ENCODE measurements at regions not wholly inside any gene's neighbourhood (a gene's known extent, or its start where the extent isn't known, plus 50 kb on each side); places are given as distances from the start of the nearest gene placed in this dataset.
"Not testable (repeated sequence)": the region's sequence is repeated elsewhere in the genome, so short reads cannot be mapped to it uniquely, and the experiment has no call there.

DNA sequence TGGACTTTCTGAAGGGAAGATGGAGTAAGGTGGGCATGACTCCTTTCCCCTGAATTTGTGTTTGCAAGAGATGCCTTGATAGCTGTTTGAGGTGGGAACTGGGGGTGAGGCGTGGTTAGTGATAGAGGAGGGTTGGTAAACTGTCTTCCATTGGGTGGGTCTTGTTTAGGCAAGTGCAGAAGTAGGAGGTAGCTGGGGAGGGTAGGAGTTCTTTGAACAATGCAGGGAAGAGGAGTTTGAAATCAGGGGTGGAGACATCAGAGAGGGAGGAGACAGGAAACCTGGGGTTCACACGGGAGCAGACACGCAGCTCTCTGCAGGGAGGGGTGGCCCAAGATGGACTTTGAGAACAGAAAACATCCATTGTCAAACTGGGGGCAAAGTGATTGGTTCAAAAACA lies 267.1 kb downstream of the TSN start:
- no peak for FAIRE-seq
- DNase-seq (ENCODE audit: insufficient read length) = no peak
- no peak for TF ChIP-seq TAF1 (IDR thresholded peaks at IDR 0.05; ENCODE audit: borderline replicate concordance, low read depth, low read length)
- TF ChIP-seq POLR2AphosphoS5 (IDR thresholded peaks at IDR 0.05; ENCODE audit: low read depth, low read length) = no peak
- no peak for TF ChIP-seq POLR2A (IDR thresholded peaks at IDR 0.05; ENCODE audit: low read depth, low read length)

DNA sequence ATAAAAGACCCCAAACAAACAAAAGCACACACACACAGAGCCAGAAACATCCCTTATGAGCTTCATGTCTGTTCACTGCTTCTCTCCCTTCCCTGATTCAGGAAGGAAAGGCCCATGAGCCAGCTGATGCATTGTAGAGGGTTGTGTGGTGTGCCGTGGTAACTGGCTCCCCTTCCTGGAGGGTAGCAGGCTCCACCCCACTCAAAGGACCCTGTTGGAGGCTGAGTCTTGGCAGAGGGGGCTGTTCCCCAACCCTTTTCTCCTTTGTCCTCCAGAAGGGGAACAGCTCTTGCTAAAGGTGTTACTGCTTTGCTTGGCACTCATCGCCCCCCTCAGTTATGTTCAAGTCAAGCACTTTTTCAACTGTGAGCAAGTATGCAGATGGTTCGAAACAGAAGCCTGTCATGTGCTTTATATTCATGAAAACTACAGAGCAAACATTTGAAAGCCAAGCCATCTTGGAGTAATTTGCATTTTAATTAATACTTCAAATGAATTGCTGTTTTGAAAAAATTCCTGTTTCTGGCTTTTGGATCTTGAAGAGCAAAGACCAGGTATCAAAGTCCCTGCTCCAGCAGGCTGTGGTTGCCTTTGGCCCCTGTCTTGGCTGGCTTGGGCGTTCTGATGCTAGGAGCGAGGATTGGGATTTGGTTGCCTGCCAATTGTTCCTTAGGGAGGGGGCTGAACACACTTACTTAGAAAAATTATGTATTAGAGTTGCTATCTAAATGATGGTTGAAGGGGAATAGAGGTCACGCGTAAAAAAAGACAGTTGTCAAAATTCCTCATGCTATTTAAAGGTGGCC lies 267.8 kb downstream of the TSN start:
- FAIRE-seq = no peak
- no peak for DNase-seq (ENCODE audit: insufficient read length)
- no peak for TF ChIP-seq POLR2A (IDR thresholded peaks at IDR 0.05; ENCODE audit: low read depth, low read length)
- no peak for TF ChIP-seq POLR2AphosphoS5 (IDR thresholded peaks at IDR 0.05; ENCODE audit: low read depth, low read length)
- no peak for TF ChIP-seq TAF1 (IDR thresholded peaks at IDR 0.05; ENCODE audit: borderline replicate concordance, low read depth, low read length)

DNA sequence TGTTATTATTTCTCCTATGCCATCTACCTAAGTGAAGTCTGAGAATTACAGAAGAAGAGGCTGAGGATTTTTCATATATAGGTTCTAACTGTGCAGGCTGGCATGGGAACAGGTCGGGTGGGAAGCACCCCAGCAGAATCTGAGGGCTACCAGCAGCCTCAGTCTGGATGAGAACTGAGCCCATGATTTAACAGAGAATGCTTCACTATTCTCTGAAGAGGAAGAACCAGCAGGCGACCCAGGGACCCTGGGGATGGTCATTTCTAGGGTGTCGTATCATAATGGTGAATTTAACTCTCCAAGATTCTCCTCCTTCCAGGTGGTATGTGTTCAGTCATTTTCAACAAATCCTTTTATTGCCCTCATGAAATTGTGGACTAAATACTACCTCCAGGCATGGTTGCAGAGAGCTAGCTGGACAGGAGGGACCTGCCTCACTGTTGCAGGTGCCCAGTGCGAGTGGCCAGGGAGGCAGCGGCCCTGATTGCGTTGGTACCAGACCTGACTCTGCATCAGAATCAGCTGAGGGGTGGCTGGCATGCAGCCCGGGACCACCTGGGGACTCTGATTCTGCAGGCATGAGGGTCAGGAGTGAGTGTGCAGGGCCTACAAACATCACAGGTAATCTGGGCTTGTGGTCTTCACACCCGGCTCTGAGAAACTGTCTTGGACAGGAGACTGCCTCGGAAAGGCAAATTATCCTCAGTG lies 272.2 kb downstream of the TSN start:
- no peak for DNase-seq (ENCODE audit: insufficient read length)
- FAIRE-seq = no peak
- TF ChIP-seq POLR2A (IDR thresholded peaks at IDR 0.05; ENCODE audit: low read depth, low read length) (no peak), TAF1 (IDR thresholded peaks at IDR 0.05; ENCODE audit: borderline replicate concordance, low read depth, low read length) (no peak), POLR2AphosphoS5 (IDR thresholded peaks at IDR 0.05; ENCODE audit: low read depth, low read length) (no peak)

DNA sequence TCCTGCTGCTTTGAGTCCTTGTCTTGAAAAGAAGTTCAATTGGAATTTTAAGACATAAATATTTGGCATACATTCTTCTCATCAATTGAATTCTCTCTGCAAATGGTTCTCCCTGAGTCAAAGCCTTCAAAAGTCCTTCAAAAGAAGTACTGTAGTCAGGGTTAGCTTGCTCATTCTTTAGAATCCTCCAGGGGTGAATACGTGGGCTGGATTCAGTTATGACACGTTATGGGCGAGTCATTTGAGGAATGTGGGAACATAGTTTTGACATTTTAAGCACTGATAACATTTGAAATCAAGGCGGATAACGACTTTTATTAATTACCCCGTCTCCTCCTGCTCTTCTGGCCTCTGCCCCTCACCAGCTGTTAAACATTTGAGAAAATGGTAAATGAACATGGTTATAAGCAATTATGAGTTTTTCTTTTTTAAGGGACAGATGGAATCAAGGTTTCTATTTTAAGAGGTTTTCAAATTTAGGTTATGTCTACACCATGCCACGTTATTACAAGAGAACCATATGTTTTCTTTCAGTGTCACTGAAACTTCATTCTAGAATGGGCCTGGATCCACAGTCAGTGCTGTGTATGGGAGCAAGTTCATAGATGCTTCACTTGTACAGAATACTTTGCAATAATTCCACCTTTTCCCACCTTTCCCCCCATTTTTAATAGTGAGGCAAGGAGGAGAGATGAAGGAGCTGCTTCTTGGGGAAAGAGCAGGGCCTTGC lies 273.1 kb downstream of the TSN start:
- DNase-seq (ENCODE audit: insufficient read length) (no peak), FAIRE-seq (no peak)
- no peak for TF ChIP-seq TAF1 (IDR thresholded peaks at IDR 0.05; ENCODE audit: borderline replicate concordance, low read depth, low read length)
- no peak for TF ChIP-seq POLR2AphosphoS5 (IDR thresholded peaks at IDR 0.05; ENCODE audit: low read depth, low read length)
- no peak for TF ChIP-seq POLR2A (IDR thresholded peaks at IDR 0.05; ENCODE audit: low read depth, low read length)

DNA sequence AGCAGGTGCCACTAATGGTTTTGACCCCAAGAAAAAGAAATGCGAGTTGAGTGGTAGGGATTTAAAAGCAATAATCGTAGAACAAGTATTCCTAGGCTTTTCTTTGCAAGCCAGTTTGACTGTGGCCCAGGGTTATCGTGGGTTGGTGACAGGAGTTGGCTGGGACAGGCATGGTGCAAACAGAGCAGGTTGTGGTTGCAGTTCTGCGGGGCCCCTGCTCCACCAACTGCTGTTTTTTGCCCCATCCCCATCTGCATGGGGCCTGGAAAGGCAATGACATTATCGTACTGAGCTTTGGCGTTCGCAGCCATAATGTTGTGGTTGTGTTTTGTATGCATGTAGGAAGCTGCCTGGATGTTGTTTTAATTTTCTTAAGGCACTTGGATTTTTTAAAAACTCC lies 274.0 kb downstream of the TSN start:
- no peak for FAIRE-seq
- DNase-seq (ENCODE audit: insufficient read length) = no peak
- TF ChIP-seq POLR2AphosphoS5 (IDR thresholded peaks at IDR 0.05; ENCODE audit: low read depth, low read length) (no peak), TAF1 (IDR thresholded peaks at IDR 0.05; ENCODE audit: borderline replicate concordance, low read depth, low read length) (no peak), POLR2A (IDR thresholded peaks at IDR 0.05; ENCODE audit: low read depth, low read length) (no peak)

DNA sequence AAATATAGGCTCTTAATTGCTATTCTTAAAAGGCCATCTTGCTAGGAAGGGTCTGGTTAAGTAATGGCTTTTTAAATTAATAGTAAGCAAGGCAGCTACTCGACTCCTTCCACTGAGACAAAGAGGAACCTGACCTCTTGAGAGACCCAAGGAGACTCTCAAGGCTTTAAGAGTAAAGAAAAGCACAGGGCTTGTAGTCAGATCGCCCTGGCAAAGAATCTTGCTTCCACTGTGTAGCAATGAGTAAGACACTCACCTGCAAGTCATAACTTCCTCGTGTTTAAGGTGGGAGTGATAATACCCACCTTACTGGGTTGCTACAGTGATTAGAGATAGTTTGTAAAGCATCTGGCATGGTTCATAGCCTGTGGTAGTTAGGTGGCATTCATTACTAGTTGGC lies 274.5 kb downstream of the TSN start:
- DNase-seq (ENCODE audit: insufficient read length) (no peak), FAIRE-seq (no peak)
- TF ChIP-seq POLR2A (IDR thresholded peaks at IDR 0.05; ENCODE audit: low read depth, low read length) (no peak), POLR2AphosphoS5 (IDR thresholded peaks at IDR 0.05; ENCODE audit: low read depth, low read length) (no peak), TAF1 (IDR thresholded peaks at IDR 0.05; ENCODE audit: borderline replicate concordance, low read depth, low read length) (no peak)

DNA sequence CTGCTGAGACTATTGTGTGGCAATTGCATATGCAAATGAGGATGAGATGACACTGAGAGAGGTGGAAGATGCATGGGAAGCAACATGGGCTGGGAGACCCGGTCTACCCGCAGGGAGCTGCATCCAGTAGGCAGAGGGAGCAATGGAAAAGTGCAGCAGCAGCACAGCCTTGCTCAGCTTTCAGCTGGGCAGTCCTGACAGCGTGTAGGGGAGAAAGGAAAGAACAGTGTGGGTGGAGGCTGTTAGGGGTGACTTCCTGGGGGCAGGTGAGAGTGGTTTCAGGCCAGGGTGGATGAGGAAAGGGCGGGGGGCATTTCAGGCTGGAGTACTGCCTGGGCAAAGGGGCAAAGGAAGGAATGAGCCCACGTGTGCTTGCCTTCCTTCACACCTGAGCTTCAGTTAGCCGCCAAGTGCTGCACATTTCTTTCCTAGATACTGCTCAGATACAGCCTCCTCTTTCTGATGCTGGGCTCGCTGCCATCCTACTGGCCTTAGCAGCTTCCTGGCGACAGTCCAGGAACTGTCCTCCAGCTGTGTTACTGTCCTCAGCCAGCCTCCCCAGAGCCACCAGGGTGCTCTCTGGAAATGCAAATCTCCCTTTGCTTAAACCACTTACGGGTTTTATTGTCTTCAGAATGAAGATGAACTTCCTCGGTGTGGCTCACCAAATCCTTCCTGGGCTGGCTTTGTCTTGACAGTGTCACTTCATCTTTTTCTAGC lies 276.3 kb downstream of the TSN start:
- FAIRE-seq (no peak), DNase-seq (ENCODE audit: insufficient read length) (no peak)

DNA sequence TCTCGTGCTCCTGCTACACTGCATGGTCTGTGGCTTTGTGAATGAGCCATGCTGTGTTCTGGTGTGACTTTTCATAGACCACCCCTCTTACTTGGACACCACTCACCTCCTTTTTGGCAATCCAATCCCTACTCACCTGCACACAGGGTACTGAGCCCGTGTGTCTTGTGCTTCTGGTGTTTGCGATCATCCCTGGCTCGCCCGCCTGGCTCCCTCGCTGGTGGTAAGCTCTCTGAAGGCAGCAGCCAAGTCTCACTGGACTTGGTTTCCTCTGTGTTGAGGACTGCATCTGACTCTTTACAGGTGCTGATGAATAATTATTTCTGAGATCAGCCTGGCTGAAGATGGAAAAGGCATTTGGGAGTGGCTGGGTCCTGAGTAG lies 276.8 kb downstream of the TSN start:
- FAIRE-seq (no peak), DNase-seq (ENCODE audit: insufficient read length) (no peak)
- no peak for TF ChIP-seq POLR2AphosphoS5 (IDR thresholded peaks at IDR 0.05; ENCODE audit: low read depth, low read length)
- TF ChIP-seq TAF1 (IDR thresholded peaks at IDR 0.05; ENCODE audit: borderline replicate concordance, low read depth, low read length) = no peak
- TF ChIP-seq POLR2A (IDR thresholded peaks at IDR 0.05; ENCODE audit: low read depth, low read length) = no peak

More for the DNA sequence above, 276.3 kb downstream of the TSN start:
- TF ChIP-seq POLR2A (IDR thresholded peaks at IDR 0.05; ENCODE audit: low read depth, low read length) (no peak), TAF1 (IDR thresholded peaks at IDR 0.05; ENCODE audit: borderline replicate concordance, low read depth, low read length) (no peak), POLR2AphosphoS5 (IDR thresholded peaks at IDR 0.05; ENCODE audit: low read depth, low read length) (no peak)

DNA sequence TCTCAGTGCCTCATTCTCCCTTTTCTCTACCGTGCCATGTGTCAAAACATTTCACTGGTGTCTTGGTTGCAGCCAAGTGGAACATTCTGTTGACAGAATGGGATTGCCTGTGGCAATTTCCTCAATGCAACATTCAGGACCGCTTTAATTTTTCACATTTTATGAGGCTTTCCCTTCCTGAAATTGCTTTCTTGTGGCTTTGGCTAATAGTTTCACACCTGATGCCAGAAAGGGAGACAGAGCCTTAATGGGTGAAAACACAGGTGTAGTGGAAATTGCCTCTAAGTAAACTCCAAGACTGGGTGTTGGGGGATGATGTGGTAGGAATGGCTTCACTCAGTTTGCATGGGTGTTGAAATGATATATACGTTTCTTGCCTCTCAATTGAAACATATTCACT lies 278.3 kb downstream of the TSN start:
- DNase-seq (ENCODE audit: insufficient read length) (no peak), FAIRE-seq (no peak)
- no peak for TF ChIP-seq POLR2AphosphoS5 (IDR thresholded peaks at IDR 0.05; ENCODE audit: low read depth, low read length)

DNA sequence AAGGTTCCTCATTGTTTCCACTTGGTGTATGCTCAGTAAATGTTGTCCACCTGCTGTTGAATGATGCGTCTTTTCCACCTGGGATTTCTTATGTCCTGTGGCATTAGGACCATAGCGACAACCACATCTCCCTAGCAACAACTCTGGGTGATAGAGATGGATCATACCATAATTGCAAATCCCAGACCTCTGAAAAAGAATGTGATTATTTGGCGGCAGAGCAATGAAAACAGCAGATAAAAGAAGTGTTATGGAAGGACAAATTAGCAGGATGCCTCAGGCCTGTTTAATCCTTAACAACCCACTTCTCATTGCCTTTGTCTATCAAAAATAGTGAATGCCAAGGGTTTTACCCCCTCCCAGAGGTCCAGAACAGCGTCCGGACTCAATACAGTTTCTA lies 278.9 kb downstream of the TSN start:
- TF ChIP-seq POLR2A (IDR thresholded peaks at IDR 0.05; ENCODE audit: low read depth, low read length) = no peak
- TF ChIP-seq POLR2AphosphoS5 (IDR thresholded peaks at IDR 0.05; ENCODE audit: low read depth, low read length) = no peak
- no peak for TF ChIP-seq TAF1 (IDR thresholded peaks at IDR 0.05; ENCODE audit: borderline replicate concordance, low read depth, low read length)
- FAIRE-seq = no peak
- no peak for DNase-seq (ENCODE audit: insufficient read length)

DNA sequence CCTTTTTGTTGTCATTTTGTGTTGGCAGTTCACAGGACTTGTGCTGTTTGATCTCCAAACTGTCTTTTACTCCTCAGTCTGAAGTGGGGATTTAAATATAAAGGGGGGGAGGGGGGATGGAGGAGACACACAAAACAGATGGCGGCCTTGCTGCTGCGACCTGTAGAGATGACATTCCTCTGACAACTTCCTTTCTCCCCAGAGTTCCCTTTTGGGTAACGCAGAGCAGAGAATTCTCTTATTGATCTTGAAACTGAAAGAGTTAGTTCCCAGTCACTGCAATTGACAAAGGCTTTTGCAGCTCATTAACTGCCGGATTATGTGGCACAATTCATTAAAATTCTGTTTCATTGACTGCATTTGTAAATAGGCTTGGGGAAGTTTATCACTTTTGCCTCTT lies 279.3 kb downstream of the TSN start:
- DNase-seq (ENCODE audit: insufficient read length) (no peak), FAIRE-seq (no peak)
- TF ChIP-seq TAF1 (IDR thresholded peaks at IDR 0.05; ENCODE audit: borderline replicate concordance, low read depth, low read length) = no peak
- no peak for TF ChIP-seq POLR2AphosphoS5 (IDR thresholded peaks at IDR 0.05; ENCODE audit: low read depth, low read length)
- TF ChIP-seq POLR2A (IDR thresholded peaks at IDR 0.05; ENCODE audit: low read depth, low read length) = no peak

DNA sequence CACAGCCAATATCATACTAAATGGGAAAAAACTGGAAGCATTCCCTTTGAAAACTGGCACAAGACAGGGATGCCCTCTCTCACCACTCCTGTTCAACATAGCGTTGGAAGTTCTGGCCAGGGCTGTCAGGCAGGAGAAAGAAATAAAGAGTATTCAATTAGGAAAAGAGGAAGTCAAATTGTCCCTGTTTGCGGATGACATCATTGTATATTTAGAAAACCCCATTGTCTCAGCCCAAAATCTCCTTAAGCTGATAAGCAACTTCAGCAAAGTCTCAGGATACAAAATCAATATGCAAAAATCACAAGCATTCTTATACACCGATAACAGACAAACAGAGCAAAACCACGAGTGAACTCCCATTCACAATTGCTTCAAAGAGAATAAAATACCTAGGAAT lies 283.4 kb downstream of the TSN start:
- DNase-seq (ENCODE audit: insufficient read length); FAIRE-seq: not testable (repeated sequence)
